Erythroblast (primary cell): ENCODE measurements at regions not wholly inside any gene's neighbourhood (a gene's known extent, or its start where the extent isn't known, plus 50 kb on each side); places are given as distances from the start of the nearest gene placed in this dataset.
"Not testable (repeated sequence)": the region's sequence is repeated elsewhere in the genome, so short reads cannot be mapped to it uniquely, and the experiment has no call there.

ENCODE experiments used
- GATA1 ChIP-seq: IDR thresholded peaks from 2 replicates; pipeline ENCODE4 v1.6.1; 2011; ENCODE audit warnings: low read depth, mild to moderate bottlenecking, control low read depth, low read length, moderate library complexity
- POLR2A ChIP-seq: IDR thresholded peaks from 2 replicates; pipeline ENCODE4 v1.6.1; 2011; ENCODE audit warnings: mild to moderate bottlenecking, low read length

- not testable (repeated sequence) for TF ChIP-seq POLR2A, GATA1
Measured at GRCh38 chr13:52212886-52213285, 53.5 kb upstream of the NEK3 start.
